Neural progenitor cell (in vitro differentiated cells): ENCODE measurements at regions not wholly inside any gene's neighbourhood (a gene's known extent, or its start where the extent isn't known, plus 50 kb on each side); places are given as distances from the start of the nearest gene placed in this dataset.

Experiments
- CTCF ChIP-seq: fragments of 200-600 bp; sonication (generic); IDR thresholded peaks from 2 replicates; pipeline ENCODE4 v1.5.1; 2017; ENCODE audit warnings: antibody characterized with exemption, mild to moderate bottlenecking
- EZH2 ChIP-seq: fragments of 200-600 bp; sonication (generic); IDR thresholded peaks from 2 replicates; pipeline ENCODE4 v1.6.1; 2017; ENCODE audit warnings: antibody characterized with exemption, mild to moderate bottlenecking, moderate library complexity
- EZH2phosphoT487 ChIP-seq: fragments of 200-600 bp; sonication (generic); IDR thresholded peaks from 2 replicates; pipeline ENCODE4 v1.6.1; 2017; ENCODE audit warnings: antibody characterized with exemption

GRCh38 chr12:105897311-105897725 lies 241.4 kb downstream of the NUAK1 start:
- TF ChIP-seq CTCF (no peak), EZH2 (no peak), EZH2phosphoT487 (no peak)
